Globus pallidus (tissue), 1 donor: ENCODE measurements at regions not wholly inside any gene's neighbourhood (a gene's known extent, or its start where the extent isn't known, plus 50 kb on each side); places are given as distances from the start of the nearest gene placed in this dataset.

ENCODE experiments used
- DNase-seq: peaks from one replicate; pipeline ENCODE4 v3.0.0-alpha.2; 2015; ENCODE audit warnings: low spot score

GRCh38 chr4:184575306-184575705 lies 73.9 kb downstream of the CASP3 start:
- no peak for DNase-seq

GRCh38 chr4:184574861-184575260 lies 74.4 kb downstream of the CASP3 start:
- no peak for DNase-seq

- no peak for DNase-seq
Measured at GRCh38 chr4:184573701-184574100, 75.5 kb downstream of the CASP3 start.

GRCh38 chr4:184568770-184569169 lies 80.5 kb downstream of the CASP3 start:
- DNase-seq: no peak

GRCh38 chr4:184563621-184564020 lies 85.6 kb downstream of the CASP3 start:
- no peak for DNase-seq

GRCh38 chr4:184558996-184559395 lies 84.6 kb upstream of the IRF2 start:
- no peak for DNase-seq

GRCh38 chr4:184553891-184554290 lies 79.5 kb upstream of the IRF2 start:
- DNase-seq: no peak

GRCh38 chr4:184550476-184550875 lies 76.1 kb upstream of the IRF2 start:
- DNase-seq: no peak

- no peak for DNase-seq
Measured at GRCh38 chr4:184548648-184549341, 74.4 kb upstream of the IRF2 start.

GRCh38 chr4:184548316-184548647 lies 73.9 kb upstream of the IRF2 start:
- no peak for DNase-seq

- no peak for DNase-seq
Measured at GRCh38 chr4:184544788-184545409, 70.5 kb upstream of the IRF2 start.

- DNase-seq: no peak
Measured at GRCh38 chr4:184541907-184542306, 67.6 kb upstream of the IRF2 start.

GRCh38 chr4:184540307-184540706 lies 66.0 kb upstream of the IRF2 start:
- DNase-seq: no peak

GRCh38 chr4:184538023-184538599 lies 63.8 kb upstream of the IRF2 start:
- DNase-seq: peak; percentile 97

- peak; percentile 96 for DNase-seq
Measured at GRCh38 chr4:184537269-184538022, 63.1 kb upstream of the IRF2 start.

- no peak for DNase-seq
Measured at GRCh38 chr4:184536881-184537248, 62.5 kb upstream of the IRF2 start.

GRCh38 chr4:184536065-184536880 lies 61.9 kb upstream of the IRF2 start:
- peak; percentile 49 for DNase-seq

GRCh38 chr4:184534511-184535391 lies 60.4 kb upstream of the IRF2 start:
- no peak for DNase-seq

GRCh38 chr4:184533908-184534307 lies 59.6 kb upstream of the IRF2 start:
- no peak for DNase-seq

- no peak for DNase-seq
Measured at GRCh38 chr4:184531008-184531407, 56.7 kb upstream of the IRF2 start.

- DNase-seq: peak; percentile 78
Measured at GRCh38 chr4:184529283-184529682, 54.9 kb upstream of the IRF2 start.
